ENCODE measurements at regions not wholly inside any gene's neighbourhood (a gene's known extent, or its start where the extent isn't known, plus 50 kb on each side); places are given as distances from the start of the nearest gene placed in this dataset.
A peak's percentile ranks its signal among the peaks of the same experiment; 100 is the strongest.

GRCh38 chr5:1997640-1998347, 115.1 kb upstream of the IRX4 start:
- Histone ChIP-seq H3K79me2 (ENCODE audit: control insufficient read depth in 1 of 2, insufficient read depth in 2 of 2, low read length in 2 of 2) (no peaks in the 10 kb centered on the region), H3K18ac (ENCODE audit: extremely low read depth, low read length) (no peak overlapping the region), H3K4me3 (ENCODE audit: extremely low read depth in 1 of 4, insufficient read depth in 2 of 4, low read depth in 3 of 4, low read length in 4 of 4) (no peak overlapping the region), H2BK12ac (ENCODE audit: low read depth, low read length) (peak overlapping the region; percentile 33; the same call in 1 of the 2 replicates), H3K23me2 (ENCODE audit: low read depth, low read length) (no peaks in the 10 kb centered on the region), H3K79me1 (ENCODE audit: low read depth, low read length) (no peaks in the 10 kb centered on the region), H3K27ac (ENCODE audit: low read depth, low read length) (no peak overlapping the region), H2AFZ (ENCODE audit: low read length) (no peak overlapping the region), H4K20me1 (replicated peaks in 1 of 2; ENCODE audit: control insufficient read depth in 1 of 2, insufficient read depth in 2 of 2, low read length in 2 of 2) (no peaks in the 10 kb centered on the region), H3K9ac (replicated peaks in 1 of 4; ENCODE audit: extremely low read depth in 1 of 4, low read depth in 3 of 4, low read length in 3 of 4) (no peak overlapping the region), H2AK5ac (ENCODE audit: low read depth, low read length) (no peak overlapping the region), H4K5ac (ENCODE audit: insufficient read length, low read depth, low read length) (no peak overlapping the region), H3K23ac (ENCODE audit: insufficient read length) (no peak overlapping the region), H3K56ac (replicated peaks; ENCODE audit: insufficient read length, low read depth, low read length) (no peak overlapping the region), H2BK120ac (replicated peaks; ENCODE audit: low read depth, low read length) (no peak overlapping the region), H3K27me3 (replicated peaks in 1 of 4; ENCODE audit: control insufficient read depth in 3 of 4, extremely low read depth in 1 of 4, insufficient read depth in 3 of 4, low read length in 3 of 4) (no peaks in the 10 kb centered on the region), H4K91ac (replicated peaks; ENCODE audit: insufficient read length, low read length) (no peak overlapping the region), H3K14ac (ENCODE audit: insufficient read length) (no peak overlapping the region), H2BK5ac (ENCODE audit: low read depth, low read length) (no peak overlapping the region), H2BK15ac (ENCODE audit: low read length) (peak overlapping the region; percentile 49; the same call in 1 of the 2 replicates), H3K9me3 (ENCODE audit: insufficient read depth in 2 of 2, low read depth in 1 of 2, low read length in 1 of 2) (peaks cover 2 to 5% of the 10 kb centered on the region in 2 experiments; a peak in 2 of 4 replicates), H2BK20ac (ENCODE audit: low read length) (no peak overlapping the region), H3K4me2 (ENCODE audit: insufficient read depth in 1 of 2, low read depth in 2 of 2, low read length in 2 of 2) (no peak overlapping the region), H4K8ac (ENCODE audit: extremely low read depth, insufficient read depth, low read length) (no peak overlapping the region), H3K4me1 (replicated peaks in 1 of 4; ENCODE audit: control insufficient read depth in 3 of 4, insufficient read depth in 4 of 4, low read length in 3 of 4) (no peaks in the 10 kb centered on the region; a peak in 1 of 7 replicates), H3K4ac (replicated peaks; ENCODE audit: insufficient read length, low read depth, low read length) (no peak overlapping the region), H3K36me3 (ENCODE audit: control insufficient read depth in 2 of 4, insufficient read depth in 4 of 4, low read length in 3 of 4) (no peaks in the 10 kb centered on the region)
- ChIA-PET CTCF (ENCODE audit: partially characterized antibody) (no interaction called here), POLR2A (ENCODE audit: partially characterized antibody) (no interaction called here)
- 92% methylated on average over 6 of the region's 6 CpGs; no CpG with 5 or more reads in 1 of the 2 experiments for WGBS, 2 experiments (ENCODE audit: extremely low coverage in 1 of 2, insufficient coverage in 1 of 2, insufficient read length in 1 of 2, insufficient replicate concordance in 2 of 2, low coverage in 1 of 2, low lambda C conversion rate in 2 of 2, missing lambda C conversion rate in 1 of 2)
- FAIRE-seq (no peak), DNase-seq (ENCODE audit: low read depth in 1 of 2, low spot score in 2 of 2) (no peak)
- no peak for TF ChIP-seq ZNF274 (IDR thresholded peaks at IDR 0.05; ENCODE audit: borderline replicate concordance, extremely low read depth, low read length)
- no peak for TF ChIP-seq SP4 (IDR thresholded peaks at IDR 0.05; ENCODE audit: low read length)
- TF ChIP-seq SIRT6 (IDR thresholded peaks at IDR 0.05; ENCODE audit: low read length), result no peak
- no peak for TF ChIP-seq POLR2A (IDR thresholded peaks at IDR 0.05; ENCODE audit: control extremely low read depth in 1 of 2, low read depth in 2 of 2, low read length in 2 of 2)
- no peak for TF ChIP-seq ATF3 (IDR thresholded peaks at IDR 0.05; ENCODE audit: insufficient read depth, low read depth, low read length)
- TF ChIP-seq NANOG (IDR thresholded peaks at IDR 0.05; ENCODE audit: insufficient read depth, low read depth, low read length, poor library complexity, severe bottlenecking), result no peak
- no peak for TF ChIP-seq TEAD4 (IDR thresholded peaks at IDR 0.05; ENCODE audit: low read depth, low read length)
- no peak for TF ChIP-seq SP2 (IDR thresholded peaks at IDR 0.05; ENCODE audit: low read length)
- TF ChIP-seq CTBP2 (IDR thresholded peaks at IDR 0.05; ENCODE audit: borderline replicate concordance, insufficient read depth, insufficient read length, low read length), result no peak
- no peak for TF ChIP-seq RBBP5 (IDR thresholded peaks at IDR 0.05; ENCODE audit: borderline replicate concordance, low read depth, low read length)
- TF ChIP-seq SRF (IDR thresholded peaks at IDR 0.05; ENCODE audit: low read depth, low read length), result no peak
- TF ChIP-seq RAD21 (IDR thresholded peaks at IDR 0.05 in 1 of 2, conservative IDR thresholded peaks at IDR 0.05 in 1 of 2; ENCODE audit: low read depth in 2 of 2, low read length in 2 of 2), result no peak
- no peak for TF ChIP-seq RXRA (IDR thresholded peaks at IDR 0.05; ENCODE audit: insufficient read depth, low read depth, low read length)

Measured in H1 (cell line).